ENCODE measurements at regions not wholly inside any gene's neighbourhood (a gene's known extent, or its start where the extent isn't known, plus 50 kb on each side); places are given as distances from the start of the nearest gene placed in this dataset.

DNA sequence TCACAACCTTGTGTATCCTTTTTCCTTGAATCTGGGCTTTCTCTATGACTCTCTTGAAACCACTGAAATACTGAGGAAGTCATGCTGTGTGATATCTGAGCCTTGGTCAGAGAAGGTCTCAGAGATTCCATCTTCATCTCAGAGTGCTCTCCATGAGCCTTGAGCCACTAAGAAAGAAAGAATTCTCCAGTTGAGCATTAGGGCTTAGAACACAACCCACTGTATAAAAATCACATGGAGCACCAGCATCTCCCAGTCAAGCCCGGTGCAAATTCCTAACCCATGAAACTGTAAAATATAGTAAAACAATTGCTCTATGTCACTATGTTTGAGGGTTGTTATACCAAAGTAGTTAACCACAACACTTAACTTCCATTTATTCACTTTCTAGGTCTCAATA, 181.4 kb downstream of the MOXD1 start:
- dilution Hi-C loops (cut with HindIII; ENCODE audit: low sequenced_read_pairs, unreplicated experiment): no loop called here
- in situ Hi-C loops (cut with MboI; ENCODE audit: low sequenced_read_pairs): loop anchor here (10.0 kb wide), 1 partner anchor 255 kb away; no protein-coding TSS in a partner anchor
- TF ChIP-seq POLR2A (IDR thresholded peaks at IDR 0.05; ENCODE audit: low read depth, low read length) (no peak), RAD21 (IDR thresholded peaks at IDR 0.05; ENCODE audit: low read length) (no peak), RFX5 (IDR thresholded peaks at IDR 0.05; ENCODE audit: low read depth, low read length) (no peak), CEBPB (IDR thresholded peaks at IDR 0.05; ENCODE audit: low read depth, low read length) (no peak), RCOR1 (IDR thresholded peaks at IDR 0.05; ENCODE audit: insufficient replicate concordance, low read length) (no peak), NFE2L2 (IDR thresholded peaks at IDR 0.05; ENCODE audit: low read depth, low read length) (no peak), MAFK (IDR thresholded peaks at IDR 0.05; ENCODE audit: low read depth, low read length) (no peak), SMC3 (IDR thresholded peaks at IDR 0.05; ENCODE audit: low read depth, low read length) (no peak), FOS (IDR thresholded peaks at IDR 0.05; ENCODE audit: low read depth, low read length) (no peak), CHD1 (IDR thresholded peaks at IDR 0.05; ENCODE audit: low read depth, low read length) (no peak), MAZ (IDR thresholded peaks at IDR 0.05; ENCODE audit: borderline replicate concordance, low read depth, low read length) (no peak), BHLHE40 (IDR thresholded peaks at IDR 0.05; ENCODE audit: low read depth, low read length) (no peak), MXI1 (IDR thresholded peaks at IDR 0.05; ENCODE audit: borderline replicate concordance, low read depth, low read length) (no peak)
- TF ChIP-seq, protein P1, sequence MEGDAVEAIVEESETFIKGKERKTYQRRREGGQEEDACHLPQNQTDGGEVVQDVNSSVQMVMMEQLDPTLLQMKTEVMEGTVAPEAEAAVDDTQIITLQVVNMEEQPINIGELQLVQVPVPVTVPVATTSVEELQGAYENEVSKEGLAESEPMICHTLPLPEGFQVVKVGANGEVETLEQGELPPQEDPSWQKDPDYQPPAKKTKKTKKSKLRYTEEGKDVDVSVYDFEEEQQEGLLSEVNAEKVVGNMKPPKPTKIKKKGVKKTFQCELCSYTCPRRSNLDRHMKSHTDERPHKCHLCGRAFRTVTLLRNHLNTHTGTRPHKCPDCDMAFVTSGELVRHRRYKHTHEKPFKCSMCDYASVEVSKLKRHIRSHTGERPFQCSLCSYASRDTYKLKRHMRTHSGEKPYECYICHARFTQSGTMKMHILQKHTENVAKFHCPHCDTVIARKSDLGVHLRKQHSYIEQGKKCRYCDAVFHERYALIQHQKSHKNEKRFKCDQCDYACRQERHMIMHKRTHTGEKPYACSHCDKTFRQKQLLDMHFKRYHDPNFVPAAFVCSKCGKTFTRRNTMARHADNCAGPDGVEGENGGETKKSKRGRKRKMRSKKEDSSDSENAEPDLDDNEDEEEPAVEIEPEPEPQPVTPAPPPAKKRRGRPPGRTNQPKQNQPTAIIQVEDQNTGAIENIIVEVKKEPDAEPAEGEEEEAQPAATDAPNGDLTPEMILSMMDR (conservative IDR thresholded peaks at IDR 0.05; ENCODE audit: low read depth, low read length): no peak
- TF ChIP-seq, protein P2, sequence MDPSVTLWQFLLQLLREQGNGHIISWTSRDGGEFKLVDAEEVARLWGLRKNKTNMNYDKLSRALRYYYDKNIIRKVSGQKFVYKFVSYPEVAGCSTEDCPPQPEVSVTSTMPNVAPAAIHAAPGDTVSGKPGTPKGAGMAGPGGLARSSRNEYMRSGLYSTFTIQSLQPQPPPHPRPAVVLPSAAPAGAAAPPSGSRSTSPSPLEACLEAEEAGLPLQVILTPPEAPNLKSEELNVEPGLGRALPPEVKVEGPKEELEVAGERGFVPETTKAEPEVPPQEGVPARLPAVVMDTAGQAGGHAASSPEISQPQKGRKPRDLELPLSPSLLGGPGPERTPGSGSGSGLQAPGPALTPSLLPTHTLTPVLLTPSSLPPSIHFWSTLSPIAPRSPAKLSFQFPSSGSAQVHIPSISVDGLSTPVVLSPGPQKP (IDR thresholded peaks at IDR 0.05; ENCODE audit: borderline replicate concordance, low read depth, low read length): no peak
- TF ChIP-seq, protein P3, sequence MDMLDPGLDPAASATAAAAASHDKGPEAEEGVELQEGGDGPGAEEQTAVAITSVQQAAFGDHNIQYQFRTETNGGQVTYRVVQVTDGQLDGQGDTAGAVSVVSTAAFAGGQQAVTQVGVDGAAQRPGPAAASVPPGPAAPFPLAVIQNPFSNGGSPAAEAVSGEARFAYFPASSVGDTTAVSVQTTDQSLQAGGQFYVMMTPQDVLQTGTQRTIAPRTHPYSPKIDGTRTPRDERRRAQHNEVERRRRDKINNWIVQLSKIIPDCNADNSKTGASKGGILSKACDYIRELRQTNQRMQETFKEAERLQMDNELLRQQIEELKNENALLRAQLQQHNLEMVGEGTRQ (IDR thresholded peaks at IDR 0.05; ENCODE audit: low read depth, low read length): no peak

More for the DNA sequence above, 181.4 kb downstream of the MOXD1 start:
- CTCF ChIA-PET: no interaction called here
- Histone ChIP-seq H3K36me3 (ENCODE audit: control insufficient read depth, insufficient read depth, low read length) (no peaks in the 10 kb centered on the region), H3K4me3 (ENCODE audit: insufficient read depth, low read depth, low read length) (no peak overlapping the region), H3K56ac (ENCODE audit: extremely low read depth, insufficient read depth, low read length) (no peak overlapping the region), H4K91ac (ENCODE audit: insufficient read depth, low read depth, low read length) (no peak overlapping the region), H3K9me1 (ENCODE audit: insufficient read depth, low read length) (no peaks in the 10 kb centered on the region), H3K23ac (ENCODE audit: low read depth, low read length) (no peak overlapping the region), H3K14ac (replicated peaks; ENCODE audit: low read depth, low read length) (no peak overlapping the region), H2BK120ac (ENCODE audit: low read depth, low read length) (no peak overlapping the region; the same call in 1 of the 2 replicates), H3K27ac (ENCODE audit: insufficient read depth, low read length) (no peak overlapping the region), H2BK20ac (ENCODE audit: low read depth, low read length) (no peak overlapping the region), H3K18ac (ENCODE audit: low read depth, low read length) (peak overlapping the region; percentile 70; the same call in 1 of the 2 replicates), H2AFZ (replicated peaks; ENCODE audit: low read length, poor library complexity) (no peak overlapping the region), H3K4me1 (ENCODE audit: control insufficient read depth, insufficient read depth, low read length) (no peaks in the 10 kb centered on the region; the same call in 1 of the 2 replicates), H2AK9ac (replicated peaks; ENCODE audit: low read depth, low read length, poor library complexity) (no peak overlapping the region), H3K4ac (ENCODE audit: low read depth, low read length) (no peak overlapping the region), H3K79me1 (ENCODE audit: low read depth in 1 of 2, low read length in 2 of 2) (no peaks in the 10 kb centered on the region), H2BK15ac (ENCODE audit: low read depth, low read length) (no peak overlapping the region), H4K5ac (ENCODE audit: low read depth, low read length) (0 out of 2 replicates have a peak overlapping the region, but pooled peaks have one; percentile 52), H2BK5ac (ENCODE audit: low read depth, low read length, poor library complexity, severe bottlenecking) (no peak overlapping the region), H2AK5ac (ENCODE audit: low read depth, low read length) (peak overlapping the region; percentile 3), H3K27me3 (ENCODE audit: control insufficient read depth, insufficient read depth, low read length) (no peaks in the 10 kb centered on the region; the same call in 1 of the 2 replicates), H3K9ac (ENCODE audit: low read depth, low read length) (no peak overlapping the region), H3K9me3 (ENCODE audit: control insufficient read depth, insufficient read depth, low read length) (peaks cover 2% of the 10 kb centered on the region; the same call in 1 of the 2 replicates), H4K8ac (ENCODE audit: low read depth in 2 of 2, low read length in 2 of 2) (no peak overlapping the region), H4K20me1 (ENCODE audit: insufficient read depth, low read length) (no peaks in the 10 kb centered on the region), H3K4me2 (ENCODE audit: low read depth, low read length) (no peak overlapping the region)
- DNase-seq (no peak), ATAC-seq (ENCODE audit: low read depth) (peak; percentile 41)
- no CpG with 5 or more reads among the region's 1 CpG for WGBS, 2 experiments (ENCODE audit: extremely low coverage in 2 of 2, insufficient read length in 1 of 2)
- intact Hi-C loops (cut with micrococcal nuclease): loop anchor here (2.0 kb wide), 1 partner anchor 135 kb away; no protein-coding TSS in a partner anchor
- POLR2A ChIA-PET (ENCODE audit: unreplicated experiment): no interaction called here
- no TSS peak for BruUV-seq (replicated peaks)

Measured in IMR-90 (cell line).